Ascending aorta (tissue), 2 donors: ENCODE measurements at regions not wholly inside any gene's neighbourhood (a gene's known extent, or its start where the extent isn't known, plus 50 kb on each side); places are given as distances from the start of the nearest gene placed in this dataset.
"Not testable (repeated sequence)": the region's sequence is repeated elsewhere in the genome, so short reads cannot be mapped to it uniquely, and the experiment has no call there.

Experiments used
- DNase-seq, 2 donors: peaks; one replicate each; pipeline ENCODE4 v3.0.0-alpha.2; 2019; ENCODE audit warnings: low spot score in 2 of 2
- H3K27ac ChIP-seq, 2 donors: fragments of 200-600 bp; sonication (generic); one replicate each; pipeline ENCODE4 v1.5.1; 2016 to 2017; ENCODE audit warnings: mild to moderate bottlenecking in 1 of 2
- H3K27me3 ChIP-seq: fragments of 200-600 bp; sonication (generic); one replicate; pipeline ENCODE4 v1.5.1; 2017
- H3K36me3 ChIP-seq, 2 donors: fragments of 200-600 bp; sonication (generic); one replicate each; pipeline ENCODE4 v1.5.1; 2016
- H3K4me1 ChIP-seq, 2 donors: fragments of 200-600 bp; sonication (generic); one replicate each; pipeline ENCODE4 v1.5.1; 2016 to 2017; ENCODE audit warnings: mild to moderate bottlenecking in 1 of 2
- H3K4me3 ChIP-seq, 2 donors: fragments of 200-600 bp; sonication (generic); one replicate each; pipeline ENCODE4 v1.5.1; 2016 to 2017; ENCODE audit warnings: mild to moderate bottlenecking in 1 of 2
- H3K9me3 ChIP-seq, 2 donors: fragments of 200-600 bp; sonication (generic); one replicate each; pipeline ENCODE4 v1.5.1; 2016
- CTCF ChIP-seq, 3 experiments: fragments of 200-600 bp in 2 of 3; fragments of 450-650 bp in 1 of 3; sonication (generic) in 2 of 3; IDR thresholded peaks; one replicate each; pipeline ENCODE4 v1.5.1; 2016 to 2019; ENCODE audit warnings: antibody characterized with exemption in 3 of 3, mild to moderate bottlenecking in 1 of 3, moderate library complexity in 1 of 3
- intact Hi-C: fragments of 100-400 bp; cut with DNase I; formaldehyde crosslinking; loops from one replicate; pipeline ENCODE4 v1.15.1; 2023

GRCh38 chr1:217134857-217135568, 411.8 kb upstream of the ESRRG start:
- Histone ChIP-seq H3K9me3 (no peaks in the 10 kb centered on the region), H3K4me3 (peak overlapping the region; percentile 56 to 57), H3K4me1 (peaks cover 0 to 7% of the 10 kb centered on the region in 2 donors), H3K27me3 (peaks cover 4% of the 10 kb centered on the region), H3K36me3 (no peaks in the 10 kb centered on the region), H3K27ac (no peak overlapping the region)
- no peak for TF ChIP-seq CTCF (IDR thresholded peaks at IDR 0.05)
- DNase-seq, result no peak
- intact Hi-C loops, result no loop called here

- intact Hi-C loops, result no loop called here
- Histone ChIP-seq H3K27me3 (peaks cover 4% of the 10 kb centered on the region), H3K9me3 (no peaks in the 10 kb centered on the region), H3K36me3 (no peaks in the 10 kb centered on the region), H3K4me3 (peak overlapping the region; percentile 56 to 57), H3K27ac (no peak overlapping the region), H3K4me1 (peaks cover 0 to 7% of the 10 kb centered on the region in 2 donors)
- no peak for TF ChIP-seq CTCF (IDR thresholded peaks at IDR 0.05)
- DNase-seq, result no peak
Observed at GRCh38 chr1:217133958-217134856, 411.0 kb upstream of the ESRRG start.

GRCh38 chr1:217133092-217133491, 409.9 kb upstream of the ESRRG start:
- Histone ChIP-seq H3K27ac (no peak overlapping the region), H3K4me1 (peaks cover 0 to 7% of the 10 kb centered on the region in 2 donors), H3K27me3 (peaks cover 4% of the 10 kb centered on the region), H3K36me3 (no peaks in the 10 kb centered on the region), H3K4me3 (no peak overlapping the region), H3K9me3 (no peaks in the 10 kb centered on the region)
- no peak for TF ChIP-seq CTCF (IDR thresholded peaks at IDR 0.05)
- intact Hi-C loops, result no loop called here
- no peak for DNase-seq

GRCh38 chr1:217123340-217123739, 400.1 kb upstream of the ESRRG start:
- H3K27ac ChIP-seq, H3K36me3 ChIP-seq, H3K27me3 ChIP-seq, intact Hi-C loops, DNase-seq, H3K9me3 ChIP-seq, H3K4me3 ChIP-seq, H3K4me1 ChIP-seq: not testable (repeated sequence)

GRCh38 chr1:217117973-217118465, 394.8 kb upstream of the ESRRG start:
- H3K27me3 ChIP-seq, result no peaks in the 10 kb centered on the region
- H3K9me3 ChIP-seq, result peaks cover 0 to 6% of the 10 kb centered on the region in 2 donors
- no peak for TF ChIP-seq CTCF (IDR thresholded peaks at IDR 0.05)
- H3K36me3 ChIP-seq, result no peaks in the 10 kb centered on the region
- H3K4me1 ChIP-seq, result no peaks in the 10 kb centered on the region
- intact Hi-C loops, result no loop called here
- DNase-seq, result no peak
- H3K4me3 ChIP-seq, result no peak overlapping the region
- no peak overlapping the region for H3K27ac ChIP-seq
